Keratinocyte (primary cell): ENCODE measurements at regions not wholly inside any gene's neighbourhood (a gene's known extent, or its start where the extent isn't known, plus 50 kb on each side); places are given as distances from the start of the nearest gene placed in this dataset.

Experiments used
- DNase-seq: peaks from one replicate; pipeline ENCODE4 v3.0.0-alpha.2; 2011; ENCODE audit warnings: low read depth, missing footprints, low spot score
- FAIRE-seq: peaks from 2 replicates; lab custom pipeline; 2011; peaks lifted over from hg19 to GRCh38; lab: Jason Lieb, UNC
- H2AFZ ChIP-seq: 2 replicates; pipeline ENCODE4 v1.6.0; 2012; ENCODE audit warnings: low read length, control low read depth, inconsistent platforms; ENCODE audit not compliant: control insufficient read depth
- H3K27ac ChIP-seq: 2 replicates; pipeline ENCODE4 v1.5.1; 2011; ENCODE audit warnings: low read length; ENCODE audit not compliant: control insufficient read depth, insufficient read depth
- H3K27me3 ChIP-seq: 3 replicates; pipeline ENCODE4 v1.6.0; 2011; ENCODE audit warnings: low read length; ENCODE audit not compliant: control insufficient read depth, insufficient read depth; ENCODE audit errors: extremely low read depth
- H3K36me3 ChIP-seq, 2 experiments: 2 replicates in 1 of 2; 3 replicates in 1 of 2; pipeline ENCODE4 v1.5.1; 2011; ENCODE audit warnings: low read length in 2 of 2, mild to moderate bottlenecking in 1 of 2; ENCODE audit not compliant: control insufficient read depth in 2 of 2, insufficient read depth in 2 of 2; ENCODE audit errors: extremely low read depth in 1 of 2
- H3K4me1 ChIP-seq: 3 replicates; pipeline ENCODE4 v1.5.1; 2011; ENCODE audit warnings: low read length; ENCODE audit not compliant: control insufficient read depth, insufficient read depth; ENCODE audit errors: extremely low read depth
- H3K4me2 ChIP-seq: 3 replicates; pipeline ENCODE4 v1.6.0; 2011; ENCODE audit warnings: low read depth, low read length; ENCODE audit not compliant: control insufficient read depth, insufficient read depth; ENCODE audit errors: extremely low read depth
- H3K4me3 ChIP-seq, 3 experiments: fragments of 200-600 bp in 1 of 3; sonication (generic) in 1 of 3; 2 replicates in 2 of 3; 3 replicates in 1 of 3; pipeline ENCODE4 v1.5.1; 2011 to 2016; ENCODE audit warnings: low read length in 3 of 3, mild to moderate bottlenecking in 3 of 3, control low read depth in 2 of 3, inconsistent platforms in 1 of 3, low read depth in 1 of 3, mixed read lengths in 1 of 3, mixed run types in 1 of 3, moderate library complexity in 1 of 3; ENCODE audit not compliant: control insufficient read depth in 2 of 3, insufficient read depth in 2 of 3; ENCODE audit errors: extremely low read depth in 1 of 3
- H3K79me2 ChIP-seq: 2 replicates; pipeline ENCODE4 v1.6.0; 2012; ENCODE audit warnings: low read length; ENCODE audit not compliant: control insufficient read depth, insufficient read depth
- H3K9ac ChIP-seq: 3 replicates; pipeline ENCODE4 v1.6.0; 2011; ENCODE audit warnings: low read length; ENCODE audit not compliant: control insufficient read depth, insufficient read depth; ENCODE audit errors: extremely low read depth
- H3K9me1 ChIP-seq: 3 replicates; pipeline ENCODE4 v1.6.0; 2011; ENCODE audit warnings: low read length; ENCODE audit not compliant: control insufficient read depth, insufficient read depth; ENCODE audit errors: extremely low read depth
- H3K9me3 ChIP-seq: 2 replicates; pipeline ENCODE4 v1.5.1; 2012; ENCODE audit warnings: low read depth, low read length; ENCODE audit not compliant: control insufficient read depth
- H4K20me1 ChIP-seq: 3 replicates; pipeline ENCODE4 v1.6.0; 2011; ENCODE audit warnings: low read length; ENCODE audit not compliant: control insufficient read depth, insufficient read depth; ENCODE audit errors: extremely low read depth
- EZH2 ChIP-seq: IDR thresholded peaks from one replicate; pipeline ENCODE4 v1.6.1; 2012; ENCODE audit warnings: inconsistent platforms, mild to moderate bottlenecking, low read length, moderate library complexity
- dilution Hi-C: fragments of 300-500 bp; cut with MboI; formaldehyde crosslinking; loops from one replicate; pipeline ENCODE4 v1.7.0; 2020; ENCODE audit warnings: low sequenced_read_pairs; ENCODE audit not compliant: extremely low pct_ligation_motif_present
- TF ChIP-seq, protein P1 (sequence below), 3 experiments: IDR thresholded peaks in 1 of 3; conservative IDR thresholded peaks in 1 of 3; optimal IDR thresholded peaks in 1 of 3; 2 replicates in 2 of 3; 3 replicates in 1 of 3; pipeline versions ENCODE3 to v1.5.1; 2011; ENCODE audit warnings: low read length in 3 of 3, mild to moderate bottlenecking in 3 of 3, moderate library complexity in 2 of 3, control low read depth in 1 of 3, inconsistent platforms in 1 of 3; ENCODE audit not compliant: insufficient read depth in 2 of 3; ENCODE audit errors: extremely low read depth in 1 of 3

DNA sequence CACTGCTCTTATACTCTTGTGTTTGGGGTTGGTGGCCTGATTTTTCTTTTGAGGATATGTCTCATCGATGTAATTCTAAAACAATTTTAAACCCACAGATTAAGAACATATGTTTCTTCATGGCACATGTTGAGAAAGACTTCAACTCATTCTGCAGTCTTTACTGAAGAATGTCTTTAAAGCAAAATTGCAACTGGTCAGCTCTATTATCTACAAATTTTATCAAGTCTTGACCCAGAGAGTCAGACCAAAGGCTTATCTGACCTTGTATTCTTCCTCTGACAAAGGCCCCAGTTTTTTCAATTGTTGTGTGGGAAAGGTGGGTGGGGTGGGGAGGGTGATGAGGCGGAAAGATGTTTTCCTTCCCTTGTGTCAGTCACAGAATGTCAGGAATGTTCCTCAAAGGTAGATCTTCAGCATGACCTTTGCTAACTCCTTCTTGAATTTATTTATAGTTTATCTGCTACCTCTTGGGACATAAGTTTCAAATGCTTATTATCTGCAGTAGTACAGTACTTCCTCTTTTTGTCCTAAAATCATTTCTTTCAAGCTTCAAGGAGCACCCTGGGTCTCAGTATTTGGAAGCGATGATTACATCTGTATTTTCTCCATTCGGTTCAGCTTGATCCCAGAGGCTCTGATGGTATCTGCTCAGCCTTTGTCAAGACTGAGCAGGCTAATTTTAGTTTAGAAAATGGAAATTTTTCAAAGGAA is 63.2 kb upstream of the TIAM2 start:
- FAIRE-seq, result no peak

DNA sequence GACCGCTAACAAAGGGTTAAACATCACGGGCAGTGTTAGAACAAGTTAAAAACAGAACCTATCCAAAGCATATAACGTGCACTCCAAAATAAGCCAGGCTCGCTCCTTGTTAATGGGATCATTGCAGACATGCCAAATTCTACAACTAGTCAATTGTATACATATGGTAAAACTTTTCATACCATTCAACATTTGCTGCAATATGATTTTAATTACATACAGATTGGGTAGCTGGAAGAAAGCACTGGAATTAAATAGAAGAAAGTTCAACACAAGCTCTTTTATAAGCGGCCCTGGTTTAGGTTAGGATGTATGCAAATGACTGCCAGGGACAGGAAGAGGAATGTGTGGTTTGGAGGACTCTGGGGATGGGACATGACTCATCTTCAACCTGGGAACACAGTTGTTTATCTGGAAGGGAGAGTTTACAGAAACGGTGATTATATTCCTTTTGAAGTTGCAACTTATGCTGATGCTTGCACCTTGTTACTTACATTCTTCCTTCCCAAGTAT is 62.5 kb upstream of the TIAM2 start:
- no peaks in the 10 kb centered on the region for H3K79me2 ChIP-seq
- DNase-seq (no peak), FAIRE-seq (peak; percentile 86)
- H3K36me3 ChIP-seq, result no peaks in the 10 kb centered on the region
- H3K27ac ChIP-seq, result no peak overlapping the region
- H2AFZ ChIP-seq, result no peak overlapping the region
- H3K9me3 ChIP-seq, result no peaks in the 10 kb centered on the region
- H3K4me3 ChIP-seq, result no peak overlapping the region
- peaks cover 13% of the 10 kb centered on the region for H3K4me1 ChIP-seq
- dilution Hi-C loops, result loop anchor here (25.0 kb wide), 1 partner anchor 205 kb away; no protein-coding TSS in a partner anchor
- no peak for TF ChIP-seq EZH2
- TF ChIP-seq, protein P1, sequence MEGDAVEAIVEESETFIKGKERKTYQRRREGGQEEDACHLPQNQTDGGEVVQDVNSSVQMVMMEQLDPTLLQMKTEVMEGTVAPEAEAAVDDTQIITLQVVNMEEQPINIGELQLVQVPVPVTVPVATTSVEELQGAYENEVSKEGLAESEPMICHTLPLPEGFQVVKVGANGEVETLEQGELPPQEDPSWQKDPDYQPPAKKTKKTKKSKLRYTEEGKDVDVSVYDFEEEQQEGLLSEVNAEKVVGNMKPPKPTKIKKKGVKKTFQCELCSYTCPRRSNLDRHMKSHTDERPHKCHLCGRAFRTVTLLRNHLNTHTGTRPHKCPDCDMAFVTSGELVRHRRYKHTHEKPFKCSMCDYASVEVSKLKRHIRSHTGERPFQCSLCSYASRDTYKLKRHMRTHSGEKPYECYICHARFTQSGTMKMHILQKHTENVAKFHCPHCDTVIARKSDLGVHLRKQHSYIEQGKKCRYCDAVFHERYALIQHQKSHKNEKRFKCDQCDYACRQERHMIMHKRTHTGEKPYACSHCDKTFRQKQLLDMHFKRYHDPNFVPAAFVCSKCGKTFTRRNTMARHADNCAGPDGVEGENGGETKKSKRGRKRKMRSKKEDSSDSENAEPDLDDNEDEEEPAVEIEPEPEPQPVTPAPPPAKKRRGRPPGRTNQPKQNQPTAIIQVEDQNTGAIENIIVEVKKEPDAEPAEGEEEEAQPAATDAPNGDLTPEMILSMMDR (optimal IDR thresholded peaks at IDR 0.05 in 1 of 3, IDR thresholded peaks at IDR 0.05 in 1 of 3, conservative IDR thresholded peaks at IDR 0.05 in 1 of 3; ENCODE audit: extremely low read depth in 1 of 3, insufficient read depth in 2 of 3, low read length in 3 of 3), result no peak
- H4K20me1 ChIP-seq, result no peaks in the 10 kb centered on the region
- H3K27me3 ChIP-seq, result no peaks in the 10 kb centered on the region
- H3K9ac ChIP-seq, result no peak overlapping the region
- peak overlapping the region; percentile 33 for H3K4me2 ChIP-seq
- no peaks in the 10 kb centered on the region for H3K9me1 ChIP-seq

More for the DNA sequence above, 63.2 kb upstream of the TIAM2 start:
- Histone ChIP-seq H3K27me3 (no peaks in the 10 kb centered on the region), H4K20me1 (no peaks in the 10 kb centered on the region), H3K9me3 (no peaks in the 10 kb centered on the region), H3K36me3 (no peaks in the 10 kb centered on the region), H3K4me3 (no peak overlapping the region), H3K9ac (no peak overlapping the region), H3K9me1 (no peaks in the 10 kb centered on the region), H3K79me2 (no peaks in the 10 kb centered on the region), H3K4me1 (peaks cover 13% of the 10 kb centered on the region), H3K27ac (no peak overlapping the region), H3K4me2 (peak overlapping the region; percentile 33), H2AFZ (no peak overlapping the region)
- TF ChIP-seq EZH2, result no peak
- no peak for DNase-seq
- dilution Hi-C loops, result loop anchor here (25.0 kb wide), 1 partner anchor 205 kb away; no protein-coding TSS in a partner anchor
